ENCODE measurements at regions not wholly inside any gene's neighbourhood (a gene's known extent, or its start where the extent isn't known, plus 50 kb on each side); places are given as distances from the start of the nearest gene placed in this dataset.
A peak's percentile ranks its signal among the peaks of the same experiment; 100 is the strongest.

GRCh38 chr11:38274031-38274430 is 1676.0 kb upstream of the RAG2 start:
- no peak for DNase-seq (ENCODE audit: low read depth in 1 of 2, low spot score in 1 of 2)
- H3K36me3 ChIP-seq, result no peaks in the 10 kb centered on the region
- no peak overlapping the region for H3K4me3 ChIP-seq
- H3K9me3 ChIP-seq (ENCODE audit: low read depth), result no peaks in the 10 kb centered on the region
- H3K4me1 ChIP-seq (ENCODE audit: low read depth), result no peaks in the 10 kb centered on the region
- H3K27ac ChIP-seq, result no peak overlapping the region
- H3K27me3 ChIP-seq, result no peaks in the 10 kb centered on the region
- TF ChIP-seq CTCF (IDR thresholded peaks at IDR 0.05; ENCODE audit: low read depth, low read length), result no peak

- Histone ChIP-seq H3K36me3 (no peaks in the 10 kb centered on the region), H3K9me3 (ENCODE audit: low read depth) (no peaks in the 10 kb centered on the region), H3K27ac (no peak overlapping the region), H3K27me3 (no peaks in the 10 kb centered on the region), H3K4me3 (no peak overlapping the region), H3K4me1 (ENCODE audit: low read depth) (no peaks in the 10 kb centered on the region)
- DNase-seq (ENCODE audit: low read depth in 1 of 2, low spot score in 1 of 2), result no peak
- TF ChIP-seq CTCF (IDR thresholded peaks at IDR 0.05; ENCODE audit: low read depth, low read length), result no peak
Measured at GRCh38 chr11:38272376-38272775, 1674.3 kb upstream of the RAG2 start.

GRCh38 chr11:38266691-38267090 is 1668.7 kb upstream of the RAG2 start:
- H3K36me3 ChIP-seq, result no peaks in the 10 kb centered on the region
- no peak for TF ChIP-seq CTCF (IDR thresholded peaks at IDR 0.05; ENCODE audit: low read depth, low read length)
- H3K27me3 ChIP-seq, result no peaks in the 10 kb centered on the region
- no peaks in the 10 kb centered on the region for H3K4me1 ChIP-seq (ENCODE audit: low read depth)
- DNase-seq (ENCODE audit: low read depth in 1 of 2, low spot score in 1 of 2), result no peak
- H3K4me3 ChIP-seq, result no peak overlapping the region
- H3K27ac ChIP-seq, result no peak overlapping the region
- no peaks in the 10 kb centered on the region for H3K9me3 ChIP-seq (ENCODE audit: low read depth)

- Histone ChIP-seq H3K27me3 (no peaks in the 10 kb centered on the region), H3K27ac (no peak overlapping the region), H3K9me3 (ENCODE audit: low read depth) (no peaks in the 10 kb centered on the region), H3K4me3 (no peak overlapping the region), H3K4me1 (ENCODE audit: low read depth) (peaks cover 27% of the 10 kb centered on the region), H3K36me3 (no peaks in the 10 kb centered on the region)
- no peak for DNase-seq (ENCODE audit: low read depth in 1 of 2, low spot score in 1 of 2)
- TF ChIP-seq CTCF (IDR thresholded peaks at IDR 0.05; ENCODE audit: low read depth, low read length), result no peak
Measured at GRCh38 chr11:38256436-38256835, 1658.4 kb upstream of the RAG2 start.

- TF ChIP-seq CTCF (IDR thresholded peaks at IDR 0.05; ENCODE audit: low read depth, low read length), result no peak
- H3K27me3 ChIP-seq, result no peaks in the 10 kb centered on the region
- peaks cover 27% of the 10 kb centered on the region for H3K4me1 ChIP-seq (ENCODE audit: low read depth)
- no peaks in the 10 kb centered on the region for H3K36me3 ChIP-seq
- DNase-seq (ENCODE audit: low read depth in 1 of 2, low spot score in 1 of 2), result peak in 1 of 2 donors; percentile 21
- H3K27ac ChIP-seq, result no peak overlapping the region
- no peak overlapping the region for H3K4me3 ChIP-seq
- H3K9me3 ChIP-seq (ENCODE audit: low read depth), result no peaks in the 10 kb centered on the region
Measured at GRCh38 chr11:38254913-38255312, 1656.9 kb upstream of the RAG2 start.

- Histone ChIP-seq H3K4me3 (no peak overlapping the region), H3K4me1 (ENCODE audit: low read depth) (peaks cover 27% of the 10 kb centered on the region), H3K9me3 (ENCODE audit: low read depth) (no peaks in the 10 kb centered on the region), H3K27ac (no peak overlapping the region), H3K27me3 (no peaks in the 10 kb centered on the region), H3K36me3 (no peaks in the 10 kb centered on the region)
- no peak for TF ChIP-seq CTCF (IDR thresholded peaks at IDR 0.05; ENCODE audit: low read depth, low read length)
- DNase-seq (ENCODE audit: low read depth in 1 of 2, low spot score in 1 of 2), result peak in 1 of 2 donors; percentile 1
Measured at GRCh38 chr11:38252620-38253019, 1654.6 kb upstream of the RAG2 start.
